Activated naive CD8-positive, alpha-beta T cell (primary cell): ENCODE measurements at regions not wholly inside any gene's neighbourhood (a gene's known extent, or its start where the extent isn't known, plus 50 kb on each side); places are given as distances from the start of the nearest gene placed in this dataset.

Experiments
- H3K27ac Mint-ChIP-seq: one replicate; pipeline ENCODE4 v1.8.0; 2021; ENCODE audit warnings: mixed read lengths
- H3K27me3 Mint-ChIP-seq: one replicate; pipeline ENCODE4 v1.8.0; 2021; ENCODE audit warnings: mixed read lengths
- H3K36me3 Mint-ChIP-seq: one replicate; pipeline ENCODE4 v1.8.0; 2021; ENCODE audit warnings: mixed read lengths
- H3K4me1 Mint-ChIP-seq: one replicate; pipeline ENCODE4 v1.8.0; 2021; ENCODE audit warnings: low read depth, mixed read lengths
- H3K4me3 Mint-ChIP-seq: one replicate; pipeline ENCODE4 v1.8.0; 2021; ENCODE audit warnings: mild to moderate bottlenecking, mixed read lengths
- H3K9me3 Mint-ChIP-seq: one replicate; pipeline ENCODE4 v1.8.0; 2021; ENCODE audit warnings: low read depth, mixed read lengths

DNA sequence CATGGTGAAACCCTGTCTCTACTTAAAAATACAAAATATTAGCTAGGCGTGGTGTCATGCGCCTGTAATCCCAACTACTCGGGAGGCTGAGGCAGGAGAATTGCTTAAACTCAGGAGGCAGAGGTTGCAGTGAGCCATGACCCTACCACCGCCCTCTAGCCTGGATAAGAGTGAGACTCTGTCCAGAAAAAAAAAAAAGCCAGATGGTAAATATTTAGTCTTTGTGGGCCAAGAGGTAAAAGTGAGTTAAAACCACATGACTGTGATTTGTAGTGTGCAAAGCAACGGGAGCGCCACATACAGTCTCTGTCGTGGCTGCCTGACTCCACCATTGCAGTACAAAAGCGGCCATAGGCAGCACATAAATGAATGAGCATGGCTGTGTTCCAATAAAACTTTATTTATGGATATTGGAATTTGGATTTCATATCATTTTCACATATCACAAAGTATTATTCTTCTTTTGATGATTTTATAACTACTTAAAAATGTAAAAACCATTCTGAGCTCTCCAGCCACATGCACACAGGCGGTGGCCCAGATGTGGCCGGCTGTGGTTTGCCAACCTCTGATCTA lies 51.8 kb upstream of the CASZ1 start:
- H3K27ac Mint-ChIP-seq, result no peak overlapping the region
- H3K4me1 Mint-ChIP-seq, result no peaks in the 10 kb centered on the region
- no peak overlapping the region for H3K4me3 Mint-ChIP-seq
- H3K36me3 Mint-ChIP-seq, result no peaks in the 10 kb centered on the region
- H3K27me3 Mint-ChIP-seq, result peaks cover 1% of the 10 kb centered on the region
- H3K9me3 Mint-ChIP-seq, result peaks cover 6% of the 10 kb centered on the region

- Mint-ChIP-seq H3K27me3 (no peaks in the 10 kb centered on the region), H3K4me3 (no peak overlapping the region), H3K27ac (no peak overlapping the region), H3K4me1 (no peaks in the 10 kb centered on the region), H3K36me3 (no peaks in the 10 kb centered on the region), H3K9me3 (no peaks in the 10 kb centered on the region)
Measured at GRCh38 chr1:10850026-10850425, 53.6 kb upstream of the CASZ1 start.

DNA sequence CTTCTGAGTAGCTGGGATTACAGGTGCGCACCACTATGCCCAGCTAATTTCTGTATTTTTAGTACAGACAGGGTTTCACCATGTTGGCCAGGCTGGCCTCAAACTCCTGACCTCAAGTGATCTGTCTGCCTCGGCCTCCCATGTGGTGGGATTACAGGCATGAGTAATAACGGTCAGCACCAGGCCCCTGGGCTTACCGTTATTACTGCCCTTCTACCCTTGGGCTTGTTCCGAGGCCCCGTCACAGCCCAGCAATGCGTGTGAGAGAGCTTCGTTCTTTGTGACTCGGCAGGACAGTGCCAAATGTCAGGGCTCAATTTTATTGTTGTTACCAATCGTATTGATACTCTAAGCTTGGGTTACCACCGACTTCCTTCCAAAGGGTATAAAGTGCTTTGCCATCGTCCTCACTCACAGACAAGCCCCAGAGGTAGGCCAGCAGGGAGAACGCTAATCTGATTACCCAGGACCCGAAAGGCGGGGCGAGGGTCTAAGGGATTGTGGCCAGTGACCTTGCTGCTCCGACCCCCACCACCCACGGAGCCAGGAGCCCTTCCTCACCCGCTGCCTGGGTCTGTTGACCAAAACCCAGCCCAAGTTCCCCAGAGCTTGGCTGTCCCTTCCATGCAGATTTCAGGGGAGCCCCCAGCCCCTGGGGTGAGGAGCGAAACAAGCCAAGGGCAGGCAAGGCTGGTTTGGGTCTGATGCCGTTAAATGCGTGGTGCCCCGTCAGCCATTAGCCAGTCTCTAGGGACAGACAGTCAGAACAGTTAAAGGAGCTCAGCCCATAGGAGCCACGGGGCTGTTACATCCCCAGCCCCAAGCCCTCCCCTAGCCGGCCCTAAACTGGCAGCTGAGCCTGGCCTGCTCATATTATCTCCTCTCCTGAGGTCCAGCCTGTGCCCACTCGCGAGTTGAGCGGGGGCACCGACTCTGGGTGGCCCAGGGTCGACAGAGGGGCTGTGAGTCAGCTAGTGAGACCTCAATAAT lies 54.9 kb upstream of the CASZ1 start:
- Mint-ChIP-seq H3K27me3 (no peaks in the 10 kb centered on the region), H3K4me3 (no peak overlapping the region), H3K4me1 (no peaks in the 10 kb centered on the region), H3K27ac (no peak overlapping the region), H3K36me3 (no peaks in the 10 kb centered on the region), H3K9me3 (no peaks in the 10 kb centered on the region)

GRCh38 chr1:10852018-10852417 lies 55.6 kb upstream of the CASZ1 start:
- Mint-ChIP-seq H3K36me3 (no peaks in the 10 kb centered on the region), H3K27me3 (no peaks in the 10 kb centered on the region), H3K27ac (no peak overlapping the region), H3K9me3 (no peaks in the 10 kb centered on the region), H3K4me1 (no peaks in the 10 kb centered on the region), H3K4me3 (no peak overlapping the region)

DNA sequence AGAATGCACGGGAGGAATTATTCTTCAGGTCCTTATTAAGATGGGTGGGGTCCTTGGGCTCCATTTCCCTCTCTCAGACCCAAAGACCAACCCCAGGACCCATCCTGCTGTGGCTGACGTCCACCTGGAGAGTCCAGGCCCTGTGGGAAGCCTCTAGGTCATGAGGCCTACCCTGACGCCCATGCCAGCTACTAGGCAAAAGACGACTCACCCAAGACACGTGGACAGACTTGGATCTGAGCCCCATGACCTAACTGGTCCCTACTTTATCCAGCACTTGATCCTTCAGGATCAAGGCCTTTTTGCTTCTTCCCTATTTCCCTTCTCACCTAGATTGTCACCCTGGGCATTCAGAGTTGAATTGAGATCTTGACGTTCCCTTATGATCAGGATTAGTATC lies 56.0 kb upstream of the CASZ1 start:
- H3K27ac Mint-ChIP-seq, result no peak overlapping the region
- no peaks in the 10 kb centered on the region for H3K4me1 Mint-ChIP-seq
- no peaks in the 10 kb centered on the region for H3K27me3 Mint-ChIP-seq

DNA sequence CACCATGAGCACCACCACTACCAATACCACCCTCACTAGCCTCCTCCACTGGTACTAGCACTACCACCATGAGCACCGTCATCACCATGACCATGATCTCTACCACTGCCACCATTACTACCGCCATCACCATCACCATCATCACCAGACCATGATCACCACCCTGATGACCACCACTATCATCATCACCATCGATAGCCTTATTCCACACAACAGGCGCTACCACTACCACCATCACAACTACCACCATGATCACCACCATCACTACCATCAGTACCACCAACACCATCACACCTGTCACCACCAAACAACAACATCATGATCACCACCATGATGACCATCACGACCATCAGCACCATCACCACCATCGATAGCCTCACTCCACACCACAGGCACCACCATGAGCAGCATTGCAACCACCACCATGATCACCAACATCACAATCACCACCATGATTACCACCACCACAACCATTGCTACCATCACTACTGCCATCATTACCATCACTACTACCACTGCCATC lies 56.6 kb upstream of the CASZ1 start:
- no peaks in the 10 kb centered on the region for H3K4me1 Mint-ChIP-seq
- H3K4me3 Mint-ChIP-seq, result no peak overlapping the region
- H3K27ac Mint-ChIP-seq, result no peak overlapping the region

More for the DNA sequence above, 56.0 kb upstream of the CASZ1 start:
- Mint-ChIP-seq H3K4me3 (no peak overlapping the region), H3K36me3 (no peaks in the 10 kb centered on the region), H3K9me3 (no peaks in the 10 kb centered on the region)

GRCh38 chr1:10853701-10854100 lies 57.3 kb upstream of the CASZ1 start:
- Mint-ChIP-seq H3K9me3 (no peaks in the 10 kb centered on the region), H3K27me3 (no peaks in the 10 kb centered on the region), H3K4me1 (no peaks in the 10 kb centered on the region), H3K36me3 (no peaks in the 10 kb centered on the region), H3K4me3 (no peak overlapping the region), H3K27ac (no peak overlapping the region)

More for the DNA sequence above, 56.6 kb upstream of the CASZ1 start:
- Mint-ChIP-seq H3K27me3 (no peaks in the 10 kb centered on the region), H3K36me3 (no peaks in the 10 kb centered on the region), H3K9me3 (no peaks in the 10 kb centered on the region)

DNA sequence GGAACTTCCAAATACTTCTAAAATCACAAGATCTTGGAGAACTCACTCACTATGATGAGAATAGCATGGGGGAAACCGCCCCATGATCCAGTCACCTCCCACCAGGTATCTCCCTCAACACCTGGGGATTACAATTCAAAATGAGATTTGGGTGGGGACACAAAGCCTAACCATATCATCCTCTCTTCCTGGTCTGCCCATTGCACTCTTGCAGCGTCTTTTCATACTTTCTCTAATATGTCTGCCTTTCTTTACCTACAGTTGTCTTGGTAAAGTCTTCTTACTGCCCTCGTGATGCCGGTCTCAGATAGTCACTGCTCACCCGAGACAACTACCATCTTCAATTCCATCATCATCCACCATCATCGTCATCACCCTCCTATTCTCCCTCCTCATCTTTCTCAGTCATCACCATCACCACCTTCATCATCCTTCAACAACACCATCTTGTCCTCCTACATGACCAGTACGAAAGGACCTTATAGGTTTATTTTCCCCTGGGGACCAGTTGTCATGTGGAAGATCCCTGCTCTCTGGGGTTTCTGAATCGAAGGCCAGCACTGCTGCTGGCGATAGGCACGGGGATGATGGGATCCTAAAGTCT lies 58.5 kb upstream of the CASZ1 start:
- Mint-ChIP-seq H3K36me3 (no peaks in the 10 kb centered on the region), H3K4me1 (no peaks in the 10 kb centered on the region), H3K4me3 (no peak overlapping the region), H3K9me3 (no peaks in the 10 kb centered on the region), H3K27me3 (no peaks in the 10 kb centered on the region), H3K27ac (no peak overlapping the region)

DNA sequence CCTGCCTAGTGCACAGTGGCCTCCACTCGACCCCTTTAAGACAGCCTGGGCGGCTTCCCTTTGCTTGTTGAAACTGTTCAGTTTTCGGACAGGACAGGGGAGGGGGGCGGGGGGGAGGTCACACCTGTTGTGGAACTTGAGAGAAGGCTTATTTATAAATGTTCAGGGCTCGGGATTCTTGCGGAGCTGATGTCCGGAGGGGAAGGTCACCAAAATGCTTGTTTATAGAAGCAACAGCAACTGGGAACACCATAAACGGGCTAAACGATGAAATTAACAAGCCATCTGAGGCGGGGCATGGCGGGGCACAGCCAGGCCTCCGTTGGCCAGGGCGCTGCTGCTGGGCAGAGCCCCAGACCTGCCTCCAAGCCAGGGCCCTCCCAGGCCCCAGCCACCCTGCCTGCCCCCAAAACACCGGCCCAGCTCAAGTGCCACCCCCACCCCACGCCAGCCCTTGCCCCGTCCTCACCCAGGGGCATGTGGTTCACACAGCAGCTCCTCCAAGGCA lies 59.8 kb upstream of the CASZ1 start:
- Mint-ChIP-seq H3K4me1 (no peaks in the 10 kb centered on the region), H3K36me3 (no peaks in the 10 kb centered on the region), H3K27ac (no peak overlapping the region), H3K27me3 (no peaks in the 10 kb centered on the region), H3K4me3 (no peak overlapping the region), H3K9me3 (no peaks in the 10 kb centered on the region)

- no peaks in the 10 kb centered on the region for H3K9me3 Mint-ChIP-seq
- H3K27ac Mint-ChIP-seq, result no peak overlapping the region
- H3K36me3 Mint-ChIP-seq, result no peaks in the 10 kb centered on the region
- H3K27me3 Mint-ChIP-seq, result no peaks in the 10 kb centered on the region
- H3K4me1 Mint-ChIP-seq, result no peaks in the 10 kb centered on the region
- H3K4me3 Mint-ChIP-seq, result no peak overlapping the region
Measured at GRCh38 chr1:10856863-10857598, 60.6 kb upstream of the CASZ1 start.

DNA sequence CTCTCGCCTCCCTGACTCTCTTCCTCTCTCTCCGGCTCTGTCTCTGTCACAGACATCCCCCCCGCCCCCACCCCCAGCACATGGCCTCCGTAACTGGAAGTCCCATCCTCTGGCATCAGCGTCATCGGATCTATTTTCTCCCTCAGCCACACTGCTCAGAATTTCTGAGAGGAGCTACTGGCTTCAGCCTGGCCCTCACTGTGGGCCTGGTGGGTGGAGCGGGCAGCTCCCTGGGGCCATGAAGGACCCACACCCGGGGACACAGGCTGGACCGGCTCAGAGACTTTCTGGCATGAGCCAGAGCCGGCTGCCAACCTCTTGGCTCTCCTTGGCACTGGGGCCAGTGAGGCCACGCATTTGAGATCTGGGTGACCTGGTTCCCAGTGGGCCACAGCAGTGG lies 61.2 kb upstream of the CASZ1 start:
- Mint-ChIP-seq H3K27me3 (no peaks in the 10 kb centered on the region), H3K36me3 (no peaks in the 10 kb centered on the region), H3K4me1 (no peaks in the 10 kb centered on the region), H3K9me3 (no peaks in the 10 kb centered on the region), H3K4me3 (no peak overlapping the region), H3K27ac (no peak overlapping the region)

DNA sequence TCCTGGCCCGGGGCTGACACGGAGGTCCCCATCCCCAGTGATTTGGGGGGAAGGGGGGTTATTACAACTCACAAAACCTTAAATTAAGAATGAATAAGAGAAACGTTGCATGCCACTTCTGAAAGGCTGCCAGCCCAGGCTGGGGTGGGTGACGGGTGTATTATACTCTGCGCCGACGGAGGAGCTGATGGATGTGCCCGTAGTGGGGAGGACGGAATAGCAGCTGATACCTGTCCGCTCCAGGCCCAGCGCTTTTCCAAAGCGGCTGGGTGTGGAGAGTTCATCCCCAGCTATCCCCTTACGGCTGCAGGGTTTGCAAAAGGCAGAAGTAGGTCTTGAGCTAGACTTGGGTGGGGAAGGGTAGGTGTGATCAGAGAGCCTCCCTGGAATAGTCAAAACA lies 63.8 kb upstream of the CASZ1 start:
- peaks cover under 1% of the 10 kb centered on the region for H3K27me3 Mint-ChIP-seq
- no peaks in the 10 kb centered on the region for H3K9me3 Mint-ChIP-seq
- no peak overlapping the region for H3K4me3 Mint-ChIP-seq
- H3K4me1 Mint-ChIP-seq, result peaks cover 2% of the 10 kb centered on the region
- no peaks in the 10 kb centered on the region for H3K36me3 Mint-ChIP-seq
- H3K27ac Mint-ChIP-seq, result no peak overlapping the region

GRCh38 chr1:10860682-10861081 lies 64.2 kb upstream of the CASZ1 start:
- Mint-ChIP-seq H3K9me3 (no peaks in the 10 kb centered on the region), H3K27ac (no peak overlapping the region), H3K4me3 (no peak overlapping the region), H3K27me3 (peaks cover 2% of the 10 kb centered on the region), H3K4me1 (peaks cover 3% of the 10 kb centered on the region), H3K36me3 (no peaks in the 10 kb centered on the region)

GRCh38 chr1:10861822-10862221 lies 65.4 kb upstream of the CASZ1 start:
- Mint-ChIP-seq H3K4me3 (no peak overlapping the region), H3K27me3 (peaks cover 2% of the 10 kb centered on the region)

More at GRCh38 chr1:10861822-10862221, 65.4 kb upstream of the CASZ1 start:
- H3K27ac Mint-ChIP-seq, result no peak overlapping the region
- peaks cover 10% of the 10 kb centered on the region for H3K4me1 Mint-ChIP-seq
- H3K9me3 Mint-ChIP-seq, result no peaks in the 10 kb centered on the region
- H3K36me3 Mint-ChIP-seq, result no peaks in the 10 kb centered on the region
